HG03342 (cell line): ENCODE measurements at regions not wholly inside any gene's neighbourhood (a gene's known extent, or its start where the extent isn't known, plus 50 kb on each side); places are given as distances from the start of the nearest gene placed in this dataset.

Experiments used
- ATAC-seq: cut with Tn5 transposase; IDR thresholded peaks from one replicate; pipeline ENCODE4 v1.9.1; 2021; ENCODE audit warnings: mild to moderate bottlenecking, moderate library complexity; ENCODE audit not compliant: unreplicated experiment

DNA sequence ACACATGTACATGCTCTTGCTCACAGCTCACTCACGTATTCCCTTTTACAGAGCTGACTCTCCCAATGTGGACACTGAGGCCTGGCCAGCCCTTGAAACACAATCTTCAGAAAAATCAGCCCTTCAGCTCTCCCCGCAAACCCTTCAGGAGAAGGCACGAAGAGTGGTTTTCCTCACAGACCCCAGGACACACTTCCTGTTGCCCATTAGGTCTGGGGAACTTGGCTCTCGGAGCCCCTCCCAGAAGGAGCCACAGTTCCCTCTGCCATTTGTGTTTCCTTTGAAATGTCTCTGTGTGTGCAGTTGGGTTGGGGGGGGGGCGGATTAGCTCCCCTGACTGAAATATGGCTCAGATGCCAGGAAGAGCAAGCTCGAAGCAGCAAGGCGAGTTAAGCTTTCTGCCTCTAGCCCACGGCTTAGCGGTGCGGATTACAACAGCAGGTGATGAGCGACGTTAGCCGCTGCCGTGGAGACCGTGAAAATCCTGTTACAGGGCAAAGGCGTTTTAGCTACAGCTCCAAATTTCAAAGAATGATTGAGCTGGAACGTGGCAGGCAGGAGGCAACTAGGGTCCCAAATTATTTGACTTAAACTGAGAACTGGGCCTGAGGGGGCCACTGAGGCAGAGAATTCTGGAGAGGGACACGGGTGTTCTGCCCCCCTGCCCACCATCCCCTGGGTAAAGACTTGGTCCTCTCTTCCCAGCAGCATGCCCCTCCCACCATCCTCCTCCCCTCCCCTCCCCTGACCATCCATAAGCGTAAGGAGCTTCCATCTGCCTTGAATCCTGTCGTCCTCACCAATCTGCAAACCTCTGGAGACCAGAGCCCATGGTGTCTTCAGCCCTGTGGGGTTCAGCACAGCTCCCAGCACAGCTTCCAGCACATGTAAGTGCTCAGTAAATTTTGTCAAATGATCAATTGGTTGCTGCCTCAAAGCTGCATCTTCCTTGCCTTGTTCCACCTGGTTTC lies 598.6 kb downstream of the BUD13 start:
- ATAC-seq = no peak

DNA sequence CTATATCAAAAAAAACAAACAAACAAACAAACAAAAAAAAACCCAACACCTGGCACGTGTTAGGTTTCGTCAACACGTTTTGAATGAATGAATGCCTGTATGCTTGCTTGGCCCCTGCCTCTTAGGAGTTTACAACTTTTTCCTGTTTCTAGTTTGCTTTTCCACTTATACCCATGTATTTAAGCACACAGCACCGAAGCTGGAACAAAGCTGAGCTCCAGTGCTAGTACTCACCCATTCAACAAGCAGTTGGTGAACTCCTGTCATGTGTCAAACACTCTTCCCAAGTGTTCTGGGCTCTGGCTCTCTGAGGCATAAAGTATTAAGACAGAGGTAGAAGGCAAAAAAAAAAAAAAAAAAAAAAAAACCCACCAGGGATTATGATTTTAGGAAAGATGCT lies 599.3 kb downstream of the BUD13 start:
- ATAC-seq = no peak

DNA sequence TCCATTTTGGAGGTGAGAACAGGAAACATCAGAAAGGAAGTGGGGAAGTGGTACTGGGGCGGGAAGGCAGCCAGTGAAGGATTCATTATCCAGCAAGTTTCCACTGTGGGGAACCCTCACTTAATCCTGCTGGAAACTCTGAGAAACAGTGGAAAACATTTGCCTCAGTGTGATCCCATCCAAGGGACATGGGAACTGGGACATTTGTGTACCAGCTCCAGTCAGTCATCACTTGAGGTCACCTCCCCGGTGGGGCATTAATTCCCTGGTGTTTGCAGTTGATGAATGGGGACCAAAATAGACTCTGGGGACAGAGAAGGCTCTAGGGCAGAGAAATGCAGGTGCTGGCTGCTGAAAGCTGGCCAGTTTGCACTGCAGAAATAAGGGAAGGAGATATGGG lies 599.9 kb downstream of the BUD13 start:
- no peak for ATAC-seq

DNA sequence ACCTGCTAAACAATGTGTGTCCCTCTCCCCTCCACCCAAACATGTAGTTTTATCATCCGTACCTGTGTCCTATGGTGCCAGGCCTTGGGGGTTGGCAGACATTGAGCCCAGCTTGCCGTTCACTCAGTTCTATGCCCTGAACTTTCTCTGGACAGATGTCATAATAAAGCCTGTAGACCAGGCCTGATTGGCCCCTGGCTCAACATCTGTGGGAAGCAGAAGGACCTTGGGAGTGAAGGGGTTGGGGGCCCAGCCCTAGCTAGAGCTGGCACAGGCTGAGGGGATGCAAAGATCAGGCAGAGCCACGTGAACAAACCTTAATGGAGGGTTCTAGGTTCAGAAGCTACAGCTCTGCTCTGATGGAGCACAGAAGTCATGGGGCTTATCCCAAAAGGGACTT lies 600.6 kb downstream of the BUD13 start:
- no peak for ATAC-seq

DNA sequence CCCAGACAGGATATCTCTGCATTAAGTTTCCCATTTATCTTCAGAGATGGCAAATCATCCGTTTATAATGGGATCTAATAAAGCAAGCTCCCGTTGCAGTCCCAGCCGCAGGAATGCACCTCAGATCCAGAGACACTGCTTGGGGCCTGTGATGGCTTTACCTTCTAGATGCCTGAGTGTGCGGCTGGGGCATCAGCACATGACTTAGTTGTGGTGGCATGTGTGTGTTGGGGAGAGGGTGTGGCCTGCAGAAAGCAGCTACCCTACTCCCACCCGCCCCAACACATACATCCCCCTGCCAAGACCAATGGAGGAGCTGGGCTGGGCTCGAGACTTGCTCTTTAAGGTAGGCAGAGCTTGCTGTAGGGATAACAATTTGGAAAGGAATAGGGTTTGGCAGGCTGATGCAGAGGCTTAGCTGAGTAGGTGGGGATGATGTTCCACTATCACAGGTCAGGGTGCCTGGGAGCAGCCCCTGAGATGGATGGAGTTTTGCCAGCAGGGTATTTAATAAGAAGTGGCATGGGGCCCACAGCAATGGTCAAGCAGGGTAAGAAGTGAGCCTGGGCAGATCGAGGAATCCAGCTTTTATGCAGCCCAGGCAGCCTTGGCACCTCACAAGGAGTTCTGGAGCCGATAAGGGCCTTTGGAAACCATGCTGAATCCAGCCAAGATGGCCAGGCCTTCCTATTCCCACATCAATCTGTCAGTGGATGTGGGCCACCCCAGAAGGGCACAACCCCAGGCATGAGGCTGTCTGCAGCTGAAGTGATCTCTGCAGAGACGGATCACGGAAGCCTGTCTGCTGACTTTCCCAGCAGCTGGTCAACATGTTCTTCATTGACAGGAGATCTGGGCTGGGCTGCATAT lies 601.3 kb downstream of the BUD13 start:
- no peak for ATAC-seq

DNA sequence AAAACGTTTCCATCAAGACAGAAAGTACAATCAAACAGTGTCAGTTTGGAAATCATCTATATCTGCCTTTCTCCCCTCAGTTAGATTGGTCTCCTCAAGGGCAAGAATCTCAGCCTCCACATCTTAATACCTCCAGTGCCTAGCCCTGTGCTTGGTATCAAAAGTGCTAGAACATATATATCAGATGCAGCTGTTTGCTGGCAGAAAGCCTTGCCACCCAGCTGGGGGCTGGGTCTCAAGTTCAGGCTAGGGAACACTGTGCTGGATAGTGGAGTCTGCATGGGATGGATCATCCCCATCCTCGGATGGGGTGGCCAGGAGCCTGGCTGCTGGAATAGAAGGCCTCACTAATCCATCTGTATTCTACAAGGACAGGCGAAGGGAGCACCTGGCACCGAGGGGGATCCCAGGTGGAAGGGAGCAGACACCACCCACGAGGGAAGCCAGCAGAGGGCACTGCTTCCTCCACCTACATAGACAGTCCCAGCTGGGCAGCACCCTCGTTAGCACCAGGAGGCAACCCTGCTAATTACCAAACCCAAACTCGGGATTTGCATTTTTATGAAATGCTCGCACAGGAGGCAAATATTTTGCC lies 602.2 kb downstream of the BUD13 start:
- no peak for ATAC-seq

DNA sequence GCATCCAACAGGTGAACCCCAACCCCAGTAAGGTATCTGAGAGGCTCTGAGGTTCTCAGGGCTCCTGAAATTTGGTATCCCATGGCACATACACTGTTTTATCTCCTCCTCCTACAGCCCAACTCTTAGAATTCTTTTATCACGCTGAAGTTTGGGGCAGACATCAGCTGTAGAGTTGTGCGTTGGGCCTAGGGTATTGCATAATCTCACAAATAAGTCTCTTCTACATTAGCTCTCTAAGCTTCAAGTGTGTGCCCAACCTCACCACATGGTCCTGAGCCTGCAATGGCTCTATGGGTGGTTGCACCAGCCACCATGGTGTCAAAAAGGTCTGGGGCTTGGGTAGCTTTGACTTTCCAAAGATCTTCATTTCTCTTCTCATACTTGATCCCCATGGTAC lies 603.0 kb downstream of the BUD13 start:
- no peak for ATAC-seq

DNA sequence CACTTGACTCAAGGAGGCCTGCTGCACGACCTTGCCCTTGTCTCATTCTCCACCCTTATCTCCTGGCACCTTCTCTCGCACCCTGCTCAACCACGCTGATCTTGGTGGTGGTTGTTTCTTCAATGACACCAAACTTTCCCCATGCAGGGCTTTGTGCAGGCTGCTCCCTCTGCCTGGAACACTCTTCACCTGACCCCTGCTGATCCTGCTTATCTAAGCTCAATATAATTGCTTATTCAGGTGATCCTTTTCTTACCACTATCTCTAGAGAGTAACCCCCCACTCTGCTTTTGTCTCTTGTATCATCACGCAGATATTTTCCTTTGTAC lies 604.4 kb downstream of the BUD13 start:
- no peak for ATAC-seq

DNA sequence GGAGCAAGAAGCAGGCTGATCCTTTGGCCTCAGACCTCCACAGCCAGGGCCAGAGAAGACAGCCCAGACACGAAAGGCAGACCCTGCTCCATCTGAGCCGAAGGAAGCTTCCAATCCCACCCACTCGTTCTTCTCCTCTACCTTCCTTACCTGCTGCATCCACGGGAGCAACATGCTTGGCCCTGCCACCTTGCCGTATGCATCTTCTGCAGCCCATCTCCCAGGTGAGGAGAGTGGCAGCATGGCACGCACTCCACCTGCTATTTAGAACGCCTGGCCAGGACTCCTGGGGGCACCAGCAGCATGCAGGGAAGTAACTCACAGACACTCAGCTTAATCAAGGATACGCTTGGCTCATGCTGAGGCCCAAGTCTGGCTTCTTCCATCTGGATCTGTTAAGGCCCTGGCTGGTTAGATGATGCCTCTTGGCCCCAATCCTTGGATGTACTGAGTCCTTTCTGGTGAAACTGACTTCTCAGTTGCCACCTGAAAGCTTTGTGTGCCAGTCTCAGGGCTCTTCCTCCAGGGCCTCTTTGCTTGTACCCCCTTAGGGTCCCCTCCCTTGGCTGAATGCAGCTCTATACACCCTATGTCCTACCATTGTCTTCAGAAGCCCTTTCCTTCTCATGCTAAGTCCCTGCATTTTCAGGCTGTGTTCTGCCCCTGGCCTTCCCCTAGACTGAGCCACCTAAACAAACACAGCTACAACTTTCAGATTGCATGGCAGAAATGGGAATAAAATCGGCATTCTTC lies 604.9 kb downstream of the BUD13 start:
- no peak for ATAC-seq

DNA sequence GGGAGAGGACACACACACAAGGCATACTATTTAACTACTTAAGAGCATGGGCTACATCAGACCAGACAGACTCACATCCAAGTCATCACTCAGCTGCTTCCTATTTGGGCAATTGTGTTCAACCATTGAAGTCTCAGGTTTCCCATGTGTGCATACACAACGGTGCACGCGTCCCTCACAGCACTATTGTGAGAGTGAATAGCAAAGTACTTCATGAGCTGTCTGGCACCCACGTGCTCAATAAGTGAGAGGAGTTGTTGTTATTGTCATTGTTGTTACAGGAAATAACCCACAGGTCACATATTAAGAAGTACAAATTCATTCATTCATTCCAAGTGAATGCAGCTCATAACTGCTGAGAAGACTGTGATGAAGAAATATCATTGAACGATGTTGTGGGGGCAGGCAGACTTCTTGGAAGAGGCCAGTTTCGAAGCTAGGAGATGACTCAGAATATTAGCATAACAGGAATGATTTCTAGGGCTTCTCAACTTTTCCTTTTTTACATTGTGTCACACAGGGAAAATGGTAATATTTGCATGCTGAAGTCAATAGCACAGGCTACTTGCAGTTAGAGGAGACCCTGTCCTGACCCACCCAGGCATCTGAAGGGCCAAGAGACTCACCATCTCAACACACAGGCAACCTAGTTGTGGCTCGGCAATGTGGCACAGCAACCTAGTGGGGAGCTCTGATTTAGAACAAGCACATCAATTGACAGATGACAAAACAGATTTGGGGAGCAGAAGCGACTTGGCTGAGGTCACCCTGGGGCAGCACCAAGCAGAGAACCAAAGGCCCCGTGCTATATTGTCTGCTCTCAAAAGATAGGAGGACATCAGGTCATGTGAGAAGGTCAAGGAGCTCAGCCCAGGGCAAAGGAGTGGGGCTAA lies 606.0 kb downstream of the BUD13 start:
- ATAC-seq = no peak

DNA sequence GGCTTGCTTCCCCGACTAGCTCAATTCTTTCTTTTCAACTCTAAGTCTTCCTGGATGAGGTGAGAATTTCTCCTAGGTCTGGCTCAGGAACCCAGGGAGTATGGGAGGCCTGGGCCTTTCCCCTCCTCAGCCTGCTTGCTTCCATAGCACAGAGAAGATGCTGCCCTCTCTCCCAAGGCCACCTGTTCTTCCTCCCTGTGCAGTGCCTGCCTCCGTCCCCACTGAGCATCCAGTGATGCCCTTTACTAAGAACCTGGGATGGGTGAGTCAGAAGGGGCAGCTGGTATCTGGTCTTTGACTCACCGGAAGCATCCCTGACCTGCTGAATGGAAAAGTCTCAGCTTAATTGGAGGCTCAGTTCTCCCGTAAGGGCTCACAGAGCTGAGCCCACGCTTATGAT lies 607.9 kb downstream of the BUD13 start:
- no peak for ATAC-seq

DNA sequence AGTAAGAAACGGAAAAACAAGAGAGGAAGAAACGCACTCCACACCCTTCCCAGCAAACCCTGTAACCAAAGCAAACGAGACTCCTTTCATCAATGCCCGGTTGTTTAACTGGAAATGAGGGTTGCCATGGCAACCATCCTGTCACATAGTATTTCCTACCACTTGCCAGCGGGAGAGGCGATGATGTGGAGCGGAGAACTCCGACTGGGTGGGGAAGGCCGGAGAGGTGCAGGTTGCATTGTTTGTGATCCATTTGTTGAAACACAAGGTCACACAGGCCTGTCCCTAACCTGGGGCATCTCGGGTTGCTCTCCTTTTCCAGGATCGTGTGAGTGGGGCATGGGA lies 609.9 kb downstream of the BUD13 start:
- no peak for ATAC-seq

DNA sequence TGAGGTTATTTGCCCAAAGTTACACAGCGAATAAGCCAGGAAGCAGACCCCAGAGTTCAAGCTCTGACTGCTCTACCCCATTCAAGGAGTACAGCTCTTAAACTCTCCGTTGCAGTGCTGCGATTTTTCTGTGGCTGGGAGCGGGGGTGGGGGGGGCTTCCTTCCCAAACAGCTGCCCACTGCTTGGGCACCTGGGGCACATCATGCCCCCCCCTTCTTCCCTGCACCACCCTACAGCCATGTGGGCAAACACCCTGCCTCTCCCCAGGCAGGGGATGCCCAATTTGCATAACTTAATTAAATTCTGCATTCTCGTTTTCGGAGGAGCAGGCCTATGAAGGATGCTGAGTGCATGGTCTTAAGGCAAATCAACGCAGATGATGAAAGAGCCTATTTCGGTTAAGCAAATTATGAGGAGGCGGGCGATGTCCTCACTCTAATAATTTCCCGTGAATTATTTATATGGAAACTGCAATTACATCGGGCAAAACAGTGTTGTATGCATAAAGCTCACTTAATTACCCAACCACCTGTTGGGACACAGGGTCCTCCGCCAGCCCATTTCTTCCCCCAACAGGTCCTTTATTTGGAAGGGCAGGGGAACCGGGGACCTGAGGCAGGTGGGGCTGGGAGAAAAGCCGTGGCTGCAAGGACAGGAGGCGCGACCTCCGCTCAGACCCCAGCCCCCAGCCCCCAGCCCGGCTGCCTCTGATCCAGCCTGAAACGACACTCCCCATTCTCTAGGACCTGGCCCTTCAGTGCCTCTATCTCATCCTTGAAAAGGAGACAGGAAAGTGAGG lies 610.5 kb downstream of the BUD13 start:
- no peak for ATAC-seq

DNA sequence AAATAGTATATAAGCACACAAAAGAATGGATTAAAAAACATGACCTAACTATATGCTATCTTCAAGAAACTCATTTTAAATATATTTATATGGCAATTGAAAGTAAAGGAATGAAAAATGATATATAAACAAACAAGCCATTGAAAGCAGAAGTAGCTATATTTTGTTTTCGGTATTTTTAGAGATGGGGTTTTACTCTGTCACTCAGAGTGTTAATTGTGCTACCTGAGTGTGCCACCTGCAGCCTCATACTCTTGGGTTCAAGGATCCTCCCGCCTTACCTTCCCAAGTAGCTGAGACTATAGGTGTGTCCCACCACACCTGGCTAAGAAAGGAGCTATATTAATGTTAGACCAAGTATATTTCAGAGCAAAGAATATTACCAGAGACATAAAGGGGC lies 624.1 kb downstream of the BUD13 start:
- no peak for ATAC-seq

DNA sequence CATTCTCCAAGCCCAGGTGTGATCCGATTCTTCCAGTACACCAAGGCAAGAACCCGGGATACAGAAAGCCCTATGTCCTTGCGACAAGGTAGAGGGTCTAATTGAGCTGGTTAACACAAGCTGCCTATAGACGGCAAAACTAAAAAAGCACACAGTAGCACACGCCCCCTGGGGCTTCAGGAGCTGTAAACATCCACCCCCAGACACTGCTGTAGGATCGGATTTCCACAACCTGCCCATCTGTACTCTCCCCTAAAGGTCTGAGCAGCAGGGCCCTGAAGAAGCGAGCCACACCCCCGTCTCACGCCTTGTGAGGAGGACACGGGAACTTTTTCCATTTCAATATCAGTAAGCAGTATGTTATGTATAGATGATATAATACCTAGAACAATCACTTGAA lies 624.7 kb downstream of the BUD13 start:
- ATAC-seq = no peak

DNA sequence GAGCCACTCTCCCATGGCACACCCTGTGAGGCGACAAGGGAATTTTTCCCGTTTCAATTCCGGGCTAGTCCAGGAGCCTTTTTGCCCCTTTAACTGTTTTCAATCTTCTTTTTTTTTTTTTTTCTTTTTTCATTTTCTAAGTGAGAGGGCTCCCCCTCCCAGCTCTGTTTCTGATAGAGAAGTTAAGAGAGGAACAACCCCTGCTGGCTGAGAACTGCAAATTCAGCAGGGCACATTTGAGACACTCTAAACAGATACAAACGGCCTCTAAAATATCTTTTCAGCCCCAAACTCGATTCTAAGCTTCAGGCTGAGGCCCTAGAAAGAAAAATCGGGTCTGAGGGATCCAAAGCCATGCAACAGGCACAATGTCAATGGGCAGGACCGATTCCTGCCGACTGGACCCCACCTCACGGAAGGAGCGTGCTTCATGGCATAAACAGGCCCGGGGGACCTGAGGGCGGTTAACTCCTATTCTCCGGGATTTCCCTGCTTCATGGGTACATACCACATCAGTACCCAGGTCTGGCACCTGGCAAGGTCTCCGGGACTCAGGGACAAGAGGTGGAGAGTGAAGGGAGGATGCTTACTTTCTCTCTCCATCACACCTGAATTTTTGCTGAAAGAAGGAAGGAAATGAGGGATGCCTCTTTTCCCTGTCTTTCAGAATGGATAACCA lies 627.5 kb downstream of the BUD13 start:
- no peak for ATAC-seq

DNA sequence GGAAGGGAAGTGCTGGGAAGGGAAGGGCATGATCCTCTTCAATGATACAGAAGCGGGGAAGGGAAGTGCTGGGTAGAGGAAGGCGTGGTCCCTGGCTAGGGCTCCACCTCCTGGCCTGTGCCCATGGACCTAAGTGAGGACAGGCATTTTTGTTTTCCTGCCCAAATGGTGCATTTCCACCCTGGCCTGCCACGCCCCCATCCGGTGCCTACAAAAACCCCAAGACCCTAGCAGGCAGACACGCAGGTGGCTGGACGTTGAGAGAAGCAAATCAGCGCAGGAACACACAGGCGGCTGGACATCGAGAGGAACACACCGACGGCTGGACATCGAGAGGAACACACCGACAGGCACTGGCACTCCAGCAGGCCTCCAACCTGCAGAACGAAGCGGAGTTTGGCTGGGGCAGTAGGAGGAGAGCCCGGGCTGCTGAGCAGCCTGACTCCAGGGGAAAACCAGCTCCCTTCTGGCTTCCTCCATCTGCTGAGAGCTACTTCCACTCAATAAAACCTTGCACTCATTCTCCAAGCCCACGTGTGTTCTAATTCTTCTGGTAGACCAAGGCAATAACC lies 628.3 kb downstream of the BUD13 start:
- ATAC-seq = no peak

DNA sequence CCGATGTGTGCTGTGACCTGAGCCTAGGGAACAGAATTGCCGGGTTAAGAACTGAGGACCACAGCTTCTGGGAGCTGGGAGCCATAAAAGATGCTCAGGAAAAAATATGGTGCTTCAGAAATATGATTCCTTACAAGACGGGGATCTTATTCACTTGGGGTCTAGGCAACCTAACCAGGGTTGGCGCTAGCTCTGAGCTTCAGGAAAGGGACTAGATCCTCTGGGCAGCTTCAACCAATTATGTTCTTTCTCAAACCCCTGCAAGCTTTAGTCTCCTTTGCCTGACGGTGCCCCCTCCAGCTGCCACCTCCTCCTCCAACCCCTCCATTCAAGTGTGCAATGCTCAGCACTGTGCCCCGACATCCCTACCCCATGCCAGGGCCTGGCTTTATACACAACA lies 634.1 kb upstream of the CADM1 start:
- ATAC-seq = no peak
